ENCODE measurements at regions not wholly inside any gene's neighbourhood (a gene's known extent, or its start where the extent isn't known, plus 50 kb on each side); places are given as distances from the start of the nearest gene placed in this dataset.

- no peaks in the 10 kb centered on the region for H3K27me3 ChIP-seq (replicated peaks; ENCODE audit: insufficient read depth)
- H3K9me3 ChIP-seq = peaks cover 4% of the 10 kb centered on the region
- DNase-seq (ENCODE audit: low spot score) = no peak
- no peak for ATAC-seq (ENCODE audit: insufficient number of reproducible peaks, low FRiP score, low read depth)
- no peak overlapping the region for H3K4me3 ChIP-seq
- H3K4me1 ChIP-seq (ENCODE audit: control insufficient read depth in 1 of 2, low read depth in 2 of 2) = no peaks in the 10 kb centered on the region
- H3K27ac ChIP-seq = no peak overlapping the region
- TF ChIP-seq, protein P1, sequence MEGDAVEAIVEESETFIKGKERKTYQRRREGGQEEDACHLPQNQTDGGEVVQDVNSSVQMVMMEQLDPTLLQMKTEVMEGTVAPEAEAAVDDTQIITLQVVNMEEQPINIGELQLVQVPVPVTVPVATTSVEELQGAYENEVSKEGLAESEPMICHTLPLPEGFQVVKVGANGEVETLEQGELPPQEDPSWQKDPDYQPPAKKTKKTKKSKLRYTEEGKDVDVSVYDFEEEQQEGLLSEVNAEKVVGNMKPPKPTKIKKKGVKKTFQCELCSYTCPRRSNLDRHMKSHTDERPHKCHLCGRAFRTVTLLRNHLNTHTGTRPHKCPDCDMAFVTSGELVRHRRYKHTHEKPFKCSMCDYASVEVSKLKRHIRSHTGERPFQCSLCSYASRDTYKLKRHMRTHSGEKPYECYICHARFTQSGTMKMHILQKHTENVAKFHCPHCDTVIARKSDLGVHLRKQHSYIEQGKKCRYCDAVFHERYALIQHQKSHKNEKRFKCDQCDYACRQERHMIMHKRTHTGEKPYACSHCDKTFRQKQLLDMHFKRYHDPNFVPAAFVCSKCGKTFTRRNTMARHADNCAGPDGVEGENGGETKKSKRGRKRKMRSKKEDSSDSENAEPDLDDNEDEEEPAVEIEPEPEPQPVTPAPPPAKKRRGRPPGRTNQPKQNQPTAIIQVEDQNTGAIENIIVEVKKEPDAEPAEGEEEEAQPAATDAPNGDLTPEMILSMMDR (IDR thresholded peaks at IDR 0.05) = no peak
- no peaks in the 10 kb centered on the region for H3K36me3 ChIP-seq
Observed at GRCh38 chr15:70308011-70308734, 210.5 kb upstream of the TLE3 start.

DNA sequence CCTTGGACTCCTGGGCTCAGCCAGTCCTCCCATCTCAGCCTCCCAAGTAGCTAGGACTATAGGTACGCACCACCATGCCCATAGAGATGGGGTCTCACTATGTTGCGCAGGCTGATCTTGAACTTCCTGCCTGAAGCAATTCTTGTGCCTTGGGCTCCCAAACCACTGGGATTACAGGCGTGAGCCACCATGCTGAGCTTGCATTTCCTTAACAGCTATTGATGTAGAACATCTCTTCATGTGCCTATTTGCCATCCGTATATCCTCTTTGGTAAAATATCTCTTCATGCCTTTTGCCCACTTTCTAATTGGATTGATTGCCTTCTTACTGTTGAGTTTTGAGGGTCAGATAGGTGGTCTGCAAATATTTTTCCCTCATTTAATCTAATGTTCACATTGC lies 208.9 kb upstream of the TLE3 start:
- H3K9me3 ChIP-seq = peaks cover 4% of the 10 kb centered on the region
- H3K27me3 ChIP-seq (replicated peaks; ENCODE audit: insufficient read depth) = no peaks in the 10 kb centered on the region
- H3K4me1 ChIP-seq (ENCODE audit: control insufficient read depth in 1 of 2, low read depth in 2 of 2) = no peaks in the 10 kb centered on the region
- H3K27ac ChIP-seq = no peak overlapping the region
- no peak overlapping the region for H3K4me3 ChIP-seq
- TF ChIP-seq, protein P1 (IDR thresholded peaks at IDR 0.05) = no peak
- no peak for ATAC-seq (ENCODE audit: insufficient number of reproducible peaks, low FRiP score, low read depth)
- no peak for DNase-seq (ENCODE audit: low spot score)
- H3K36me3 ChIP-seq = no peaks in the 10 kb centered on the region

DNA sequence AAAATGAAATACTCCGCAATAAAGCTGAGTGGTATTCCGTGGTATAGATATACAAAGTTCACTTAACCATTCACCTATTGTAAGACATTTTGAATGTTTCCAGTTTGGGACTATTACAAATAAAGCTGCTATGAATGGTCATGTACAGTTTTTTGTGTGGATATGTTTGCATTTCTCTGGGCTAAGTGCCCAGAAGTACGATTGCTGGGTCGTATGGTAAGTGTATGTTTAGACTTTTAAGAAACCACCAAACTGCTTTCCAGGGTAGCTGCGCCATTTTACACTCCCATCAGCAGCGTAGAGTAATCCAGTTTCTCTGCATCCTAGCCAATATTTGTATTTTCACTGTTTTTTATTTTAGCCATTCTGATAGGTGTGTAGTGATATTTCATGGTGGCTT lies 208.4 kb upstream of the TLE3 start:
- ATAC-seq (ENCODE audit: insufficient number of reproducible peaks, low FRiP score, low read depth) = no peak
- no peak for DNase-seq (ENCODE audit: low spot score)

DNA sequence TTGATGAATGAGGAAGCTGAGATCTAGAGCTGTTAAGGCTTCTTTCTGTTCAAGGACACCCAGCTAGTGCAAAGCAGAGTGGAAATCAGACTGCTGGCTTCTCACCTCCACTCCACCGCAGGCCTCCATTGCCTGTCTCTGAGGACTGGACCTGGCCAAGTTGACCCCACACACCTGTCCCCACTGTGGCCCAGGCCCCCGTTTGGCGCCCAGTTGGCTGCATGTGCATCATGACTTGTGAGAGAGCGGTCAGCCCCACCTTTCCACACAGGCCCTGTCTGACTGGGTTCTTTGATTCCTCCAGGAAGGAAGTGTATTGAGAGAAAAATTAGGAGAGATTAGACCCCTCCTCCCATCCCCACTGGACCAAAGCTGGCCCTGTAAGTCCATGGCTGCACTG lies 206.3 kb upstream of the TLE3 start:
- TF ChIP-seq, protein P1 (IDR thresholded peaks at IDR 0.05) = no peak
- Histone ChIP-seq H3K4me3 (no peak overlapping the region), H3K36me3 (no peaks in the 10 kb centered on the region), H3K27ac (no peak overlapping the region), H3K9me3 (peaks cover 4% of the 10 kb centered on the region), H3K27me3 (replicated peaks; ENCODE audit: insufficient read depth) (no peaks in the 10 kb centered on the region), H3K4me1 (ENCODE audit: control insufficient read depth in 1 of 2, low read depth in 2 of 2) (no peaks in the 10 kb centered on the region)
- DNase-seq (ENCODE audit: low spot score) = no peak
- no peak for ATAC-seq (ENCODE audit: insufficient number of reproducible peaks, low FRiP score, low read depth)

More for the DNA sequence above, 208.4 kb upstream of the TLE3 start:
- Histone ChIP-seq H3K4me3 (no peak overlapping the region), H3K36me3 (no peaks in the 10 kb centered on the region), H3K4me1 (ENCODE audit: control insufficient read depth in 1 of 2, low read depth in 2 of 2) (no peaks in the 10 kb centered on the region), H3K27ac (no peak overlapping the region), H3K27me3 (replicated peaks; ENCODE audit: insufficient read depth) (no peaks in the 10 kb centered on the region), H3K9me3 (peaks cover 4% of the 10 kb centered on the region)
- TF ChIP-seq, protein P1 (IDR thresholded peaks at IDR 0.05) = no peak

DNA sequence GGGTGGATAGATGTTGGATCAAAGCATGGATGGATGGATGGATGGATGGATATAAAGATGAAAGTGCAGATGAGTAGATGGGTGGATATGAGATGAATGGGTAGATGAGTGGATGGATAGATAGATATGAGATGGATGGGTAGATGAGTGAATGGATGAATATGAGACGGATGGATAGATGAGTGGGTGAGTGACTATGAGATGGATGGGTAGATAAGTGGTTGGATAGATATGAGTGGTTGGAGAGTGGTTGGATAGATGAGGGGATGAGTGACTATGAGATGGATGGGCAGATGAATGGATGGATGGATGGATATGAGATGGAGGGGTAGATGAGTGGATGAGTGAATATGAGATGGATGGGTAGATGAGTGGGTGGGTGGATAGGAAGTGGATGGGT lies 204.6 kb upstream of the TLE3 start:
- Histone ChIP-seq H3K4me3 (no peak overlapping the region), H3K9me3 (peaks cover 4% of the 10 kb centered on the region), H3K27ac (no peak overlapping the region), H3K4me1 (ENCODE audit: control insufficient read depth in 1 of 2, low read depth in 2 of 2) (no peaks in the 10 kb centered on the region), H3K27me3 (replicated peaks; ENCODE audit: insufficient read depth) (no peaks in the 10 kb centered on the region), H3K36me3 (no peaks in the 10 kb centered on the region)
- no peak for ATAC-seq (ENCODE audit: insufficient number of reproducible peaks, low FRiP score, low read depth)
- TF ChIP-seq, protein P1 (IDR thresholded peaks at IDR 0.05) = no peak
- DNase-seq (ENCODE audit: low spot score) = no peak
